ENCODE measurements at regions not wholly inside any gene's neighbourhood (a gene's known extent, or its start where the extent isn't known, plus 50 kb on each side); places are given as distances from the start of the nearest gene placed in this dataset.

GRCh38 chr1:238099871-238100270 is 209.1 kb upstream of the ZP4 start:
- DNase-seq: no peak

- DNase-seq: no peak
These were observed 198.9 kb upstream of the ZP4 start for GRCh38 chr1:238089615-238090014.

- DNase-seq: no peak
These were observed 198.0 kb upstream of the ZP4 start for GRCh38 chr1:238088560-238089290.

- DNase-seq: no peak
These were observed 183.3 kb upstream of the ZP4 start for GRCh38 chr1:238073991-238074390.

- no peak for DNase-seq
These were observed 180.3 kb upstream of the ZP4 start for GRCh38 chr1:238071061-238071460.

- DNase-seq: no peak
These were observed 172.7 kb upstream of the ZP4 start for GRCh38 chr1:238063454-238063853.

- no peak for DNase-seq
These were observed 171.4 kb upstream of the ZP4 start for GRCh38 chr1:238061967-238062613.

- no peak for DNase-seq
These were observed 169.3 kb upstream of the ZP4 start for GRCh38 chr1:238060061-238060460.

GRCh38 chr1:238052496-238053266 is 162.0 kb upstream of the ZP4 start:
- DNase-seq: no peak

GRCh38 chr1:238029126-238029525 is 138.4 kb upstream of the ZP4 start:
- DNase-seq: no peak

- no peak for DNase-seq
These were observed 136.6 kb upstream of the ZP4 start for GRCh38 chr1:238027366-238027765.

GRCh38 chr1:238023137-238023536 is 132.4 kb upstream of the ZP4 start:
- DNase-seq: no peak

GRCh38 chr1:238018214-238018613 is 127.5 kb upstream of the ZP4 start:
- DNase-seq: no peak

GRCh38 chr1:238006779-238007178 is 116.1 kb upstream of the ZP4 start:
- no peak for DNase-seq

GRCh38 chr1:238005116-238005515 is 114.4 kb upstream of the ZP4 start:
- DNase-seq: no peak

GRCh38 chr1:238001818-238002217 is 111.1 kb upstream of the ZP4 start:
- DNase-seq: no peak

GRCh38 chr1:237999426-238000052 is 108.8 kb upstream of the ZP4 start:
- no peak for DNase-seq

- DNase-seq: no peak
These were observed 107.9 kb upstream of the ZP4 start for GRCh38 chr1:237998581-237998980.

- DNase-seq: no peak
These were observed 92.8 kb upstream of the ZP4 start for GRCh38 chr1:237983496-237983895.

GRCh38 chr1:237981223-237981622 is 90.5 kb upstream of the ZP4 start:
- DNase-seq: no peak

- no peak for DNase-seq
These were observed 85.6 kb upstream of the ZP4 start for GRCh38 chr1:237976331-237976730.

GRCh38 chr1:237975903-237976302 is 85.2 kb upstream of the ZP4 start:
- DNase-seq: no peak

- no peak for DNase-seq
These were observed 84.7 kb upstream of the ZP4 start for GRCh38 chr1:237975376-237975775.
